CD4-positive, alpha-beta T cell treated with Interleukin-6 at 100 ng/mL for 8 hours (primary cell): ENCODE measurements at regions not wholly inside any gene's neighbourhood (a gene's known extent, or its start where the extent isn't known, plus 50 kb on each side); places are given as distances from the start of the nearest gene placed in this dataset.
A peak's percentile ranks its signal among the peaks of the same experiment; 100 is the strongest.

Experiments used
- DNase-seq: peaks from one replicate; pipeline ENCODE4 v3.0.0-alpha.2; 2020; ENCODE audit warnings: mixed read lengths, low spot score

DNA sequence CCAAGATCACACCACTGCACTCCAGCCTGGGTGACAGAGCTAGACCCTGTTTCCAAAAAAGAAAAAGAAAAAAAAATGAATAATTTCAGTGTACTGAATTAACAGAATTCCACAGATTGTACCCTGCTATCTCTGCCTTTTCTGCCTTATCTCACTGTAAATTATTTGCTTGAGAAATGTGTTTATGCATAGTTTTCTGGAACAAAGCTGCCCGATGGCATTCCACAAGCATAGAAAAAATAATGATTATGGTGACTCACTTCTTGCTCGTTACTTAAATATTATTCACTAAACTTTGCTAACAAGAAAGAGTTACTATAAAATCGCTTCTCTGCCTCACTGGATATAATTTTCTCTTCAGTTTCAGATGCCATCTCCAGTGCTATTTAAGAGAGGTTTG is 88.7 kb upstream of the FAM169A start:
- DNase-seq: no peak

DNA sequence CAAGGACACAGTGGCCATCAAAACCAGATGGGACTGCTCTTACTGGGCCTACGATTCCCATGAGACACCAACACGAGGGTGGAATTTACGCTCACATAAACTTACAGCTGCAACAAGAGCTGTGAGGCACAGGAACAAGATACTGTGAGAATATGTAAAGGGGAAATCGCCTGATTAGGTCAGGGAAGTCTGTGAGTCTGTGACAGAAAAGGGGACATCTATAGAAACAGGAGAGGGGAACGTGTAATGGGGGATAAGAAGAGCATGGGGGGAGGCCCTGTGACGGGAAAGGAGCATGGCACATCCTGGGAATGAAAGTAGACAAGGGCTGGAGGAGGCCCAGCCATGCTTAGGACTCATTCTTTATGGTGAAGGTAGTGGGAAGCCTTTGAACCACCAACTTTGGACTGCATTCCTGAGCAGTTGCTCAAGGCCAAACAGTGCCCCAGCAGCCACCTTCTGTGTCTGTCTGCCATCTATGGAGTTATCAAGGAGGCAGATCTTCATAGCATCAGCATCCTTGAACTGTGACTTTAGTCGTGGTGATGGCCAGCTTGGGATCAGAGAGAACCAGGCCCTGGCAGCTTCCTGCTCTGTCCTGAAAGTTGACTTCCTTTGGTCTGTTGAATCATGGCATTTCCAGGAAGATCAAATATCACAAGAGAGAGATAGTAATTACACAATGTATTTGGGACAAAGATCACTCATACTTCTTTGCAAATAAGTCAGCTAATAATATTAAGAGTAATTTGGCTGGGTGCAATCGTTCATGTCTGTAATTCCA is 87.9 kb upstream of the FAM169A start:
- DNase-seq: no peak

DNA sequence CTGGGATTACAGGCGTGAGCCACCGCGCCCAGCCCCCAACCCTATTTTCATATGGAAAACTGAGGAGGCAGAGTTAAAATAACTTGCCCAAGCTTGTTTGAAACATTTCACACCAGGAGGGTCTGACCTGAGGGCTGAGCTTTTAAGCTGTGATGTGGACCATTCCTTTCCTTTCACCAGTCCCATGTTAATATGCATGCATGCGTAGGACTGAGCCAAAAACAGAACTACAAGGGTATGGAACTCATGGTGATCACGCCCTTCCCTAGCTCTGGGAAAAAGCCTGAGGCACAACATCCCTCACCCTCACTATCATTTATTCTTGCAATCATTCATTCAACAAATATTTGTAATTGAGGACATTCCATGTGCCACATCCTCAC is 87.4 kb upstream of the FAM169A start:
- no peak for DNase-seq

DNA sequence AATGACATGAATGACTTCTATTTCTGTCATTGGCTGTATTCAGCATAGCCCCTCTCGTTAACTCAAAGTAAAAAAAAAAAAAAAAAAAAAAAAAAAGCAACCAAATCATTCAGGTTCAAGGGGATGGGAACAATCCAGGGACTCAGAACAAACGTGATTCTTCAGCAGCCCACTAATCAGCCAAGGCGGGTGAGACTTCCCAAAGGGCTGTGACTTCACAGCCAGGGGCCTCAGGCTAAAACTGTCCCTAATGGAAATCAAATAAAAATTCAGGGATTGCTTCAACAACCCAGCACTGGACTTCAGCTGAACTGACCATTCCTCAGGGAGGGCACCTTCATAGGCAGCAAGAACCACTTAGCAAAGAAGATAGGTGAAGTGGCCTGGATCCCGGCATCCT is 86.2 kb upstream of the FAM169A start:
- DNase-seq: no peak

DNA sequence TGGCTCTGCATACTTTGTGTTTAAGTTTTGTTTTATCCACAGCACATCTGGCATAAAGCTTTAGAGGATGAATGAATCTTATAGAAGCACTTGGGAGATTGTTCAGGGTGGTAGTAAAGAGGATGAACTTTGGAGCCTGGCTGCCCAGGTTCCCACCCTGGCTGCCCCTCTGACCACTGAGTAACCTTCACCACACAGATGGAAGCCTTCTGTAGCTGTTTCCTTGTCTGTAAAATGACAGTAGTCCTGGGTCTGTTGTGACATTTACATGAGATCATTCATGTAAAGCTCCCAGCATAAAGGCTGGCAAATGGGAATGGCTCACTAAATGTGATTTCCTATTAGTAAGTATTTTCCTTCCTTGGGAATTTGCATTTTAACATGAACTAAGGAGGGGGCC is 85.7 kb upstream of the FAM169A start:
- DNase-seq: no peak

DNA sequence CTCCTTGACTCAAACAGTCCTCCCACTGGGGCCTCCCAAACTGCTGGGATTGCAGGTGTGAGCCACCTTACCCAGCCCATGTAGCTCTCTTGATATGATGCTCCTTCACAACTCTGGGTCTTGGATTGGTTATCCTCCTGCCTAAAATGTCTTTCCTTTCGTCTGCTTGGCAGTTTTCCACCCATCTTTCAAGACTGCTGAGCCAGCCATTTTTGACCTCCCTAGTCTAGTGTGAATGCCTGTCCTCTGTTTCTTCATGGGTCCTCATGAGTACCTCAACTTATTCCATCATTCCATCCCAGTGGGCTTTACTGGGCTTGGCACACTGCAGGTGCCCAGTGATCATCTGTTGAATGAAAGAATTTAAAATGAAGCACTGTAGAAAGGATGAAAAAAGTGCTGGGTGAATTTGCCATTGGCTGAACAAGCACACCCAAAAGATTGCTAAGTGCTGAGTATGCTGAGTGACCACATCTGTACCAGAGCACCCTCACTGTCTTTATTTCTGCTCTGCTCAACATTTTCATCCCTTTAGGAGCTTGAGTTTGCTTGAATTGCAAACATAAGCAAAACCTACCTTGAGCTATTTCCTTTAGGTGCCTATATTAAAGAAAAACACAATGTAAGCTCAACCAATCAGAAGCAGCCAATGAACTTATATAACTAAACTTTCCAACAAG is 84.8 kb upstream of the FAM169A start:
- DNase-seq: no peak

DNA sequence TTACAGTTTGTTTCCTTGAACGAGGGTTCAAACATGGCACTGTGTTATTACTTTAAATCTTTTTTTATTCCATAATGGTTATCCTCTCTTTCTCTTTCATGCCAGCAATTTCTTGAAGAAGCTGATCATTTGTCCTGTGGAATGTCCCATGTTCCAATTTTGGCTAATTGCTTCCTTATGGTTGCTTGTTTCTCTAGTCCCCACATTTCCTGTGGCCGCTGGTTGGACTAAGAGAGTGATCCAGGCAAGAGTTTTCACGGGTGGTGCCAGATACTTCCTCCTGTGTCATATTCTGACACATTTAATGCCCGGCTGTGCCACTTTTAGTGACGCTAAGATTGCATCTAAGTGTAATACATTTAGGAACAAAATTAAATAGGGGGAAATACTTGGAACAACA is 83.8 kb upstream of the FAM169A start:
- no peak for DNase-seq

DNA sequence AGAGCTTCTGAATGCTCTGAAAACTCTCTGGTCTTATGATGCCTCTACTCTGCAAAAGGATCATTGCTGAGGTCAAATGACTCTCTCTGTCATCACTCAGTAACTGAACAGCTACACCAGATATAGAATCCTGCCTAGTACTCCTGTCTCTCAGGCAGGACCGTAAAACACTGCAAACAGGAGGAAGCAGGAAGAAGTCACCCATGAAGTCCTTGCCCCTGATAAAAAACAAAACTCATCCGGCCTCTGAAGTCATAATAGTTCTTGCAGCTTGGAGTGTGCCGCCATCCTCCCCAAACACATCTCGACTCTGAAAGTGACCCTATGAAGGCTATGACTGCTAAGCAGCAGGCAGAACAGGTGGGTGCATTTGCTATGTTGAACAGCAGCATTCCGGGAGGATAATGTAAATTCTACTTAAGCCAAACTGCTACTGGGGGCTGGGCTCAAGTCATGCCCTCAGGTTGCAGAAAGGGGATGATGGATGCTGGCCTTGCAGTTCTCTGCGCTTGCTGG is 81.9 kb upstream of the FAM169A start:
- DNase-seq: no peak

DNA sequence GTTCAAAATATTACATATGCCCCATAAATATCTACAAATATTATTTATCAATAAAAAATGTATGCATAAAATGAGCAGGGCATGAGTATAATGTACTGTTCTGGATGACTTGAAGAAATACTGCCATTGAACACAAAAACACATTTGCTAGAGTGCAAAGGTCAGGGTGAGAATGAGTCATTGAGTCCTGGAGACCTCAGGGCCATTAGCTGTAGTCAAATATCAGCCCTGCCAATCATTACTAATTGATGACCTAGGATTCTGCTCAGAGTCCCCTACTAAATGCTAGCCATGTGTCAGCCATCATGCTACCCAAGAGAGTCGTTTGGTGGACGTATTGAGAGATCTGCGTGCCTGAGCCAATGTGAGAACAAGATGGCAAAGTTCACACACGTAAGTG is 80.3 kb upstream of the FAM169A start:
- DNase-seq: no peak

DNA sequence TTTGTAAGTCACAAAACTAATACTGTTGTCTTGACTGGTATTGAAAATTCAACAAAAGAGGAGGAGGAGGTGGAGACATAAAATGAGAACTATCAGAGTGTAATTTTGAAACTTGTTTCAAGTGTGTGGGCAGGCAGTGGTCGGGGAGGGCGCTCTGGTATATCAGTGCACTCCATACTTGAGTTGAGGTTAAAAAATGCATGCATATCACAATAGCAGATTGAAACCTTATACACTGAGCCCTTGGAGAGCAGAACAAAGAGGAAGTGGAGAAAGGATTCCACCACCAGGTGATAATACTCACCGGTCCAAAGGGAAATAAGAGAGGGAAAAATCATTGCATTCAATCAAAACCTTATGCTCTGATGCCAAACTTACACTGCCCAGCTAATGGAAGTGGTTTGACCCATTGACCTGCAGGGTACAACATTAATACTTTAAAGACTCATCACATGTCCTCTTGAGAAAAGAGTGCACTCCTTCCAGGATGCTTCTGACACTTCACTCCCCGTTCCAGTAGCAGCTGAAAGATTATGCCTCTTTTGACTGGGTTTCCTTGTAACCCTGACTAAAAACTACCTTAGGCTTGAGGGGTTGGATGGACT is 79.5 kb upstream of the FAM169A start:
- DNase-seq: no peak

DNA sequence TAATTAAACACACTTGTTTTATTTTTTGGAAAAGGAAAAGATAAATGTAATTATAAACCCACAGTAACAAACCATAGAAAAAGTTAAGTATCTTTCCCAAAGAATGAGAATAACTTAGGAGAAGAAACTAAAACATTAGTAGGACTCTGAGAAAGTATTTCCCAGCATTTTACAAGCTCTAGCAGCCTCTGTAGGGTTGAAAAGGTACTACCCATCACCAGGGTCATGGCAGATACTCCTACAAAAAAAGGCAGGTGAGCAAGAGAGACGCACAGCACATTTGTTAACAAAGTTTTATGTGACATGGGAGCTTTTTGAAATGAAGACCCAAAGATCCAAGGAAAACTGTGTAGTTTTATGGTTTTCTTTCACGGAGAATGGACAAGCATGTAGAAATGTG is 77.7 kb upstream of the FAM169A start:
- DNase-seq: no peak

DNA sequence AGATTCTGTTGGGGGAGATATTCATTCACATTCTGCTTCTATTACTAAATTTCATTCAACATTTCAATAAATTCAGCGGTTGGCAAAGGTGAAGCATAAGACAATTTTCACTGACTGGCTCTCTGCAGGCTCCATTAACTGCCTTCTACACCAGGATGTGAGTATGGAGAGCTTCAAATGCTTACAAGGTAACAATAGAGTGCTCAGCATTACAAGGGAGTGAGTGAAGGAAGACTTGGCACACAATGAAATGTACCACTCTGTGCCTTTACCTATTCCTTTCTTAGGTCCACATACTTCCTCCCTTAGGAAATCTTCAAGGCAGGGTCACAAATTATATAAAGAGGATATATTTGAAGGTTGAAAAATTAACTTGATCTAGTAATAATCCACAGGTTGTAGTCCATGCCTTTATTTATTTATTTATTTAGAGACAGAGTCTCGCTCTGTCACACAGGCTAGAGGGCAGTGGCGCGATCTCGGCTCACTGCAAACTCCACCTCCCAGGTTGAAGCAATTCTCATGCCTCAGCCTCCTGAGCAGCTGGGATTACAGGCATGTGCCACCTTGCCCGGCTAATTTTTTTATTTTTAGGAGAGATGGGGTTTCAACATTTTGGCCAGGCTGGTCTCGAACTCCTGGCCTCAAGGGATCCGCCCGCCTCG is 76.6 kb upstream of the FAM169A start:
- no peak for DNase-seq

DNA sequence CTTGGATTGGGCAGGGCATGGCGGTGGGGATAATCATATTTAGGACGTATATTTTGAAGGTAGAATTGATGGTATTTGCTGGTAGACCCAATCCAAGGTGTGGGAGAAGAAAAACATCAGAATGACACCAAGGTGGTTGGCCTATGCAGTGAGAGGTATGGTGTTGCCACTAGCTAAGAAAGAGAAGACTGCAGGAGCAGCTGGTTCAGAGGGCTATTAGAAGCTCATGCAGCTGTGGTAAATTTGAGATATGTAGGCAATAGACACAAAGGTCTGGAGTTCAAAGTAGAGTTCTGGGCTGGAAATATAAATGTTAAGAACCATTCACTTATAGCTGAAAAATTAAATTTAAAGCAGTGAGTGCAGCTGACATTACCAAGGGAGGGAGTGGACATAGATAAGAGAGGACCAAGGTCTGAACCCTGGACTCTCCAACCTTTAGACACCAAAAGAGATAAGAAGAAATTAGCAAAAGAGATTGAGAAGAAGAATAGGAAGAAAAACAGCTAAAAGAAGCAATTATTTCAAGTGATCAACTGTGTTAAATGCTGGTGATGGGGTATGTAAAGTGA is 74.7 kb upstream of the FAM169A start:
- DNase-seq: no peak

DNA sequence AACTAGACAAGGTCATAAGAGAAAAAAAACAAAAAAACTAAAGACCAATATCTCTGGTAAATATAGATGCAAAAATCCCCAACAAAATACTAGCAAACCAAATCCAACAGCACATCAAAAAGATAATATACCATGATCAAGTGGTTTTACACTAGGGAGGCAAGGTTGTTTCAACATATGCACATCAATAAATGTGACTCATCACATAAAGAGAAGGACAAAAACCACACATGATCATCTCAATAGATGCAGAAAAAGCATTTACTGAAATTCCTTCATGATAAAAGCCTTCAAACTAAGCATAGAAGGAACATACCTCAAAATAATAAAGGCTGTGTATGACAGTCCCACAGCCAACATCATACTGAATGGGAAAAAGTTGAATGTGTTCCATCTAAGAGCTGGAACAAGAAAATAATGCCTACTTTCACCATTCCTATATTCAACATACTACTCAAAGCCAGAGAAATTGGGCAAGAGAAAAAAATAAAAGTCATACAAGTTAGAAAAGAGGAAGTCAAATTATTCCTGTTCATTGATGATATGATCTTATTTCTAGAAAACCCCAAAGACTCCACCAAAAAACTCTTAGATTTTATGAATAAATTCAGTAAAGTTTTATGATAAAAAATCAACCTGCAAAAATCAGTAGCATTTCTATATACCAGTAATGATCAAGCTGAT is 72.2 kb upstream of the FAM169A start:
- no peak for DNase-seq

DNA sequence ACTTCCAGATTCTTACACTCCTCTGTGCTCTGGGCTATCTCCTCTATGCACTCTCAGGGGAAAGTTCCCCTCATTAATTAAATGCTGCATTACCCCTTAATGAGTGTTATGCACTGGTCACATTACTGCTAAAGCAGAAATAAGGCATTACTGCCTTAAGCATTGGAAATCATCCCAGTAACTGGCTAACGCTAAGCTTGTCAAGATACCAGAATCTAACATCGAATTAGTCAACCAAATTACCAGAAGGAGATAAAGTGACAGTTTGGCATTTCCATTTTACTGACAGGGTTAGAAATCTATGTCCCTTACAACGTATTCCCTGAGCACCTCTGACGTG is 69.5 kb upstream of the FAM169A start:
- DNase-seq: no peak

DNA sequence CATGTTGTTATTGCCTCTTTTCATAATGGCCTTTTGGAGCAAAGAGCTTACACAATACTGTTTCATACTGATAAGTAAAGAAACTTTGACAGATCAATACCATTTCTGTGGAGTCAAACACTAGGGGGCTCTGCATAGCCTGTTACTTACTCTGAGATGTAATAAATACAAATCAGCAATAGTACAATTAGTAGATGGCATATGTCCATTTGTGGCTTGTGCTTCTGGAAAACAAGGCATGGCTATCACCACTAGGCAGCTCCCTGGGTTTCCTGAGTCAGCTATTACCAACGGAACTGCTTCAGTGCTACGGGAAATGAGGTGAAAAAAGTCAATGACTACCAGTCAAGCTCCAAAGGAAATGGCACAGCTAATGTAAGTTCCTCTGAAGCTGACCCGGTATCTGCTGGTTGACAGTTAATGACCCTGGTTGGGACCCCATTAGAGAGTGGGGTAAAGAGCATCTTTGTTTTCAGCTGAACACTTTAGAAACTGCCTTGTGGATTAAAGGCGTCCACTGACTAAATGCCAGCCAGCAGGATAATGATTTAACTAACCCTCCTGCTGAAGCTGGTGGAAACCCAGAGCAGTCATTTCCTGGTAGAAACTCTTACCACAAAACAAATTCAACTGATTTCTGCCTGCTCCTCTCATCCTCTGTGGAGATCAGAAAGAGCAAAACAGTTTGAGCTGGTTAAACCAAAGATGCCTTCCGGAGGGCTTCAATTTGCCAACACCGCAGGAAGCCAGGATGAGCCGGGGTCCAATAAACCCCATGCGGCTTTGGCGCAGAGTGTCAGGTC is 69.0 kb upstream of the FAM169A start:
- peak; percentile 35 for DNase-seq

DNA sequence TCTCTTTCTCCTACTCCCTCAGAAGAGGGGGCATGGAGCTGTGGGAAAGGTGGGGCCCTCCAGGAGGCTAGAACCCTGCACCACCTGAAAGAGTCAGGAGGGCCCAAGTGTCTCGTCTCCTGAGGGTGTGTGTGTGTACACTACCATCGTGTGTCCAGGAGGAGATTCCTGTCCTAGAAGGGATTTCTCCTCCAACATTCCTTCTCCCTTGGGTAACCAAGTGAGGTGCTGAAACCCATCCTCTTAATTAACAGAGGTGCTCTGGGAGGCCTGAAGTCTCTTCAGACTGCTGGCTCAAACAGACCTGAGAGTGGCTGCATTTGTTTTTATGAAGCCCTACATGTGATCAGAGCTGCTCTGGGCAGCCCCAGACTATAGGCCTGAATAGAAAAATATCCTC is 61.1 kb upstream of the FAM169A start:
- no peak for DNase-seq

DNA sequence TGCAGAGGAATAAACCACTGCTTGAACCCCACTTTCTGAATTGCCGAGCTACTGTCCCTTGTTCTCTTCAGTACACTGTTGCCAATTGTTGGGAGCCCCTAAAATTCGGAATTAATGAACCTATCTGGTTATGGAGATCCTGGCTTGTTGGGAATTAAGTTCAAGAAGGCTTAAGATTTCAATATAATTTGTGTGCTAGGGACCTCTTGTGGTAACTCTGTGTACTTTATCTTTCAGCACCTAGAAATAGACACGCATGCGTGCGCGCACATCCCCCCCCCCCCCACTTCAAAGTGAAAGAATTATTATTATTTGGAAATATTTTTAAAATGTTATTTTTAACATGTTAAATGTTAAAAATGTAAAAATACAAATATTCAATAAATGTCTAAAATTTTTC is 53.3 kb upstream of the FAM169A start:
- DNase-seq: peak; percentile 19

DNA sequence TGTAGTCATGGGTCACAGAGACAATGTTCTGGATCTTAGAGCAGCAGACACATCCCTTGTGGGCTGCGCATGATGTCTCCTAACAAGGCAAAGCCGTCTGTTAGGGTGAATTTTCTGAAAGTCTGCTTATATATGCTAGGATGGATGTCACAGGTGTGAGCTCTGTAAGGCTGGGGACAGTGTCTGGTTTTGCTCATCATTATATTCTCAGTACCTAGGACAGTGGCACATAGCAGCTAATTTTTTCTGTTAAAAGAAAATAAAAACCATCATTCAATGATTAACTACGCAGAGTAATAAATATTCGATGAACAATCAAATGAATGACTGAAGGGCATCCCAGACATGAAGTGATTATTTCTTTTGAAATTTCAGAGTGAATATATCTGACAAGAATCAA is 52.9 kb upstream of the FAM169A start:
- no peak for DNase-seq

DNA sequence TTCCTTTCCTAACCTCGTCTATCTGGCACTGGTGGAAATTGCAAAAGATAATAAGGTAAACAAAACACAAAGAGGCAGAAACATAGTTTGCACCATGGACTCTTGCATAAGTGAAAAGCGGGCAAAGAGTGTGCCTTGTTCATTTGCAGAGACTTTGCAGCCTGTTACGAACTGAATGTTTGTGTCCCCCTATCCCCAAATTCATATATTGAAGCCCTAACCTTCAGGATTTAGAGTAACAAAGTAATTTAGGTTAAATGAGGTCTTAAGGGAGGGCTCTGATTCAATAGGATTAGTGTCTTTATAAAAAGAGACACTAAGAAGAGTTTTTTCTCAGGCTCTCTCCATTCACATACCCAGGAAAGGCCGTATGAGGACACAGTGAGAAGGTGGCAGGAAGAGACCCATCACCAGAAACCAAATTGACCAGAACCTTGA is 52.1 kb upstream of the FAM169A start:
- DNase-seq: no peak
